Ovary (tissue), 7 donors: ENCODE measurements at regions not wholly inside any gene's neighbourhood (a gene's known extent, or its start where the extent isn't known, plus 50 kb on each side); places are given as distances from the start of the nearest gene placed in this dataset.
"Not testable (repeated sequence)": the region's sequence is repeated elsewhere in the genome, so short reads cannot be mapped to it uniquely, and the experiment has no call there.

Experiments
- DNase-seq, 5 donors: peaks; one replicate each; pipeline ENCODE4 v3.0.0-alpha.2; 2019 to 2020
- H3K27ac ChIP-seq, 2 donors: fragments of 200-600 bp; one replicate each; pipeline versions ENCODE4 v1.5.1 to v1.8.0; 2019 to 2022
- H3K27me3 ChIP-seq: fragments of 200-600 bp; one replicate; pipeline ENCODE4 v1.8.0; 2022
- H3K36me3 ChIP-seq: fragments of 200-600 bp; sonication (generic); one replicate; pipeline ENCODE4 v1.5.1; 2019
- H3K4me1 ChIP-seq: one replicate; pipeline ENCODE4 v1.8.1; 2013; ENCODE audit warnings: mild to moderate bottlenecking, moderate library complexity; ENCODE audit not compliant: insufficient read depth
- H3K4me3 ChIP-seq: fragments of 200-600 bp; sonication (generic); one replicate; pipeline ENCODE4 v1.5.1; 2017
- H3K9me3 ChIP-seq, 2 donors: fragments of 200-600 bp in 1 of 2; sonication (generic) in 1 of 2; one replicate each; pipeline versions ENCODE4 v1.5.1 to v1.8.1; 2013 to 2019; ENCODE audit warnings: mild to moderate bottlenecking in 1 of 2, moderate library complexity in 1 of 2
- EP300 ChIP-seq: sonication (generic); formaldehyde crosslinking; IDR thresholded peaks from one replicate; pipeline ENCODE4 v1.6.1; 2017; ENCODE audit warnings: antibody characterized with exemption
- POLR2A ChIP-seq: fragments of 450-650 bp; IDR thresholded peaks from one replicate; pipeline ENCODE4 v1.6.1; 2017; ENCODE audit warnings: antibody characterized with exemption, mild to moderate bottlenecking, moderate library complexity
- WGBS, 3 donors: extraction: QIAGEN DNeasy Blood & Tissue Kit in 1 of 3; methylation state at CpG; one replicate each; pipeline versions ENCODE4 v1.1.5 to v1.1.7; 2013 to 2017; 5-methylcytosine and 5-hydroxymethylcytosine counted together
- intact Hi-C, 4 donors: fragments of 100-400 bp; cut with DNase I; formaldehyde crosslinking; loops; one replicate each; pipeline versions ENCODE4 v1.11.0 to v1.15.1; 2022 to 2023
- TF ChIP-seq, protein P1 (sequence below), 3 donors: fragments of 450-650 bp in 2 of 3; fragments of 200-600 bp in 1 of 3; IDR thresholded peaks; one replicate each; pipeline versions ENCODE4 v1.5.1 to v1.8.0; 2016 to 2022; ENCODE audit warnings: antibody characterized with exemption in 3 of 3, mild to moderate bottlenecking in 1 of 3
- donor health status: DM: no; HTN: no; CAD: no; lungs with moderate emphysema.
- donor health status: DM: no; HTN: no; CAD: no.
- donor health status: Bipolar disorder and iron deficiency.
- donor health status: DM: no; HTN: no; CAD: no.
- donor health status: DM: yes; HTN: yes; CAD: no.

DNA sequence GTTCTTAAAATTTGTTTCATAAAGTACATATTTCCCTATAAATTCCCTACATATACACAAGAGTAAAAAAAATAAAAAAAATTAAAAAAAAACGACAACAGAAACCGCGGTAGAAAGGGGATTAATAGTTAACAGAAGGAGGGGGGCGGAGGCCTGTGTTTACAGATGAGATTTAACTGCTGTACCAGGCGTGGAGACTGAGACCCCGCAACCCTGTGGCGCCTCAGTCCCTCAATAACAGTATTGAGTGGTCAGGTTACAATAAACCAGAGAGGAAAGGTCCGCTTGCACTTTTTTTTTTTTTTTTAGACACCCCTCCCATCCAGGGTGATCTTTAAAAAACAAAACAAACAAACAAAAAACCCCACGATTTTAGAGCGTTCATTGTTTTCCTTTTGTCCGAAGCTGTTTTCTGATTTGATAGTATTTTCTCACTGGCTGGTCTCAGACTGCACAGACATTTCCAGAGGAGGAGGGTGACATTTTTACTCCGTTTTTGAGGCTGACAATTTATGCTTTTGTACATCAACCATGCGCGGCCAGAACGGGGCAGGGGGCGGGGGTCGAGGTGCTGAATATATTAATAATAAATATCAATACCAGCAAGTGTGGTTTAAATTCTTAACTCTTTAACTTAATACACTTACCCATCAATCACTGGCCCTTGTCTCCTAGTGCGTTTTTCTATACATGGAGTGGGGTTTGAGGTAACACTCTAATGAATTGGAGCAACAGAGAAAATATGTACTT lies 1223.9 kb downstream of the BRINP3 start:
- Histone ChIP-seq H3K4me1 (no peaks in the 10 kb centered on the region), H3K36me3 (no peaks in the 10 kb centered on the region), H3K27me3 (peaks cover 5% of the 10 kb centered on the region), H3K4me3 (no peak overlapping the region), H3K9me3 (no peaks in the 10 kb centered on the region), H3K27ac (no peak overlapping the region)
- DNase-seq, result no peak
- TF ChIP-seq, protein P1, sequence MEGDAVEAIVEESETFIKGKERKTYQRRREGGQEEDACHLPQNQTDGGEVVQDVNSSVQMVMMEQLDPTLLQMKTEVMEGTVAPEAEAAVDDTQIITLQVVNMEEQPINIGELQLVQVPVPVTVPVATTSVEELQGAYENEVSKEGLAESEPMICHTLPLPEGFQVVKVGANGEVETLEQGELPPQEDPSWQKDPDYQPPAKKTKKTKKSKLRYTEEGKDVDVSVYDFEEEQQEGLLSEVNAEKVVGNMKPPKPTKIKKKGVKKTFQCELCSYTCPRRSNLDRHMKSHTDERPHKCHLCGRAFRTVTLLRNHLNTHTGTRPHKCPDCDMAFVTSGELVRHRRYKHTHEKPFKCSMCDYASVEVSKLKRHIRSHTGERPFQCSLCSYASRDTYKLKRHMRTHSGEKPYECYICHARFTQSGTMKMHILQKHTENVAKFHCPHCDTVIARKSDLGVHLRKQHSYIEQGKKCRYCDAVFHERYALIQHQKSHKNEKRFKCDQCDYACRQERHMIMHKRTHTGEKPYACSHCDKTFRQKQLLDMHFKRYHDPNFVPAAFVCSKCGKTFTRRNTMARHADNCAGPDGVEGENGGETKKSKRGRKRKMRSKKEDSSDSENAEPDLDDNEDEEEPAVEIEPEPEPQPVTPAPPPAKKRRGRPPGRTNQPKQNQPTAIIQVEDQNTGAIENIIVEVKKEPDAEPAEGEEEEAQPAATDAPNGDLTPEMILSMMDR (IDR thresholded peaks at IDR 0.05), result no peak
- TF ChIP-seq EP300 (no peak), POLR2A (no peak)
- WGBS, 3 donors, result 77 to 84% (median 82%) methylated on average over 18 of the region's 18 CpGs
- intact Hi-C loops, result no loop called here

DNA sequence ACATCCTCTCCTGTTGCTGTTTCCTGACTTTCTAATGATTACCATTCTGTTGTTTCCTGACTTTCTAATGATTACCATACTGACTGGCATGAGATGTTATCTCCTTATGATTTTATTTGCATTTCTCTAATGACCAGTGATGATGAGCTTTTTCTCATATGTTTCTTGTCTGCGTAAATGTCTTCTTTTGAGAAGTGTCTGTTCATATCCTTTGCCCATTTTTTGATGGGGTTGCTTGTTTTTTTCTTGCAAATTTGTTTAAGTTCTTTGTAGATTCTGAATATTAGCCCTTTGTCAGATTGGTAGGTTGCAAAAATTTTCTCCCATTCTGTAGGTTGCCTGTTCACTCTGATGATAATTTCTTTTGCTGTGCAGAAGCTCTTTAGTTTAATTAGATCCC lies 1216.5 kb downstream of the BRINP3 start:
- not testable (repeated sequence) for DNase-seq
- WGBS, 3 donors, result 93 to 100% (median 97%) methylated on average over 1 of the region's 1 CpG

DNA sequence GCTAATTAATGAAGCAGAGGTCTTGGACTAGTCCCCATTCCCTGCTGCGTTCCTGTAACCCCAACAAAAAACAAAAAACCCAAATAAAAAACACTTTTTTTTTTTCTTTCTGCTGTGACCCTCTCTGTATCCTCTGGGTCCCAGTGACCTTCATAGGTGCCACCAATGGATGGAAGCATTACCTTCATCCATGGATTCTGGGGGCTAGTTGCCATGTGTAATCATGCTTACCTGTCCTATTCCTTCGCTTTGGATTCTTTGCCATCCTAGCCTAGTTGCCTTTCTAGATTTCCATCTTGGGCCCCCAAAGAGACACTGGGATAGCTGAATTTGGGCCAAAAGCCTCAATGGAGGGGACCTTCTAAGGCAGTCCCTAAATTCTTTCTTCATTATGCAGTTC lies 1208.7 kb downstream of the BRINP3 start:
- no peak overlapping the region for H3K4me3 ChIP-seq
- peaks cover 0 to 4% of the 10 kb centered on the region in 2 donors for H3K9me3 ChIP-seq
- H3K27ac ChIP-seq, result no peak overlapping the region
- no peaks in the 10 kb centered on the region for H3K27me3 ChIP-seq
- no peaks in the 10 kb centered on the region for H3K4me1 ChIP-seq
- TF ChIP-seq, protein P1 (IDR thresholded peaks at IDR 0.05), result no peak
- TF ChIP-seq POLR2A (no peak), EP300 (no peak)
- intact Hi-C loops, result no loop called here
- no peaks in the 10 kb centered on the region for H3K36me3 ChIP-seq
- DNase-seq, result no peak
- WGBS, 3 donors, result 81 to 94% (median 87%) methylated on average over 2 of the region's 2 CpGs

More for the DNA sequence above, 1216.5 kb downstream of the BRINP3 start:
- H3K9me3 ChIP-seq, H3K27me3 ChIP-seq, H3K4me1 ChIP-seq, H3K36me3 ChIP-seq, H3K27ac ChIP-seq, intact Hi-C loops, H3K4me3 ChIP-seq: not testable (repeated sequence)

DNA sequence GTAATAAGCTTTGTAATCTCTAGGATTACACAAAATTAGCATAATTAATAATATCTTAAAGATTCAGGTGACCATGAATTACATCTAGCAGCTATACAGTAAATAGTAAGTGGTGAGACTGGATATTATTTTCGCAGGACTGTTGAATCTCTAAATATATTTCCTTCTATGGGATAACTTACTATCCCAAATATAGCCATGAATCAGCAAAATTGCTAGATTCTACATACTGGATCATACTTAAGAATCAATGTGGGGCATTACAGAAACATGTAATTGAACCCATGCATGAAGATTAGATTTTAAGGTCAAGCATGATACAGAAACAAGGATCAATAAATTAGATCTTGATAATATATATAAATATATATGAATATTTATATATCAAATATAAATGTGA lies 1203.4 kb downstream of the BRINP3 start:
- H3K4me3 ChIP-seq, result no peak overlapping the region
- WGBS, 3 donors, result 93 to 98% (median 94%) methylated on average over 1 of the region's 1 CpG
- no peaks in the 10 kb centered on the region for H3K36me3 ChIP-seq
- H3K4me1 ChIP-seq, result no peaks in the 10 kb centered on the region
- no peak for DNase-seq
- H3K27me3 ChIP-seq, result no peaks in the 10 kb centered on the region
- intact Hi-C loops, result no loop called here
- H3K9me3 ChIP-seq, result no peaks in the 10 kb centered on the region
- TF ChIP-seq POLR2A (no peak), EP300 (no peak)
- TF ChIP-seq, protein P1 (IDR thresholded peaks at IDR 0.05), result no peak
- H3K27ac ChIP-seq, result no peak overlapping the region

DNA sequence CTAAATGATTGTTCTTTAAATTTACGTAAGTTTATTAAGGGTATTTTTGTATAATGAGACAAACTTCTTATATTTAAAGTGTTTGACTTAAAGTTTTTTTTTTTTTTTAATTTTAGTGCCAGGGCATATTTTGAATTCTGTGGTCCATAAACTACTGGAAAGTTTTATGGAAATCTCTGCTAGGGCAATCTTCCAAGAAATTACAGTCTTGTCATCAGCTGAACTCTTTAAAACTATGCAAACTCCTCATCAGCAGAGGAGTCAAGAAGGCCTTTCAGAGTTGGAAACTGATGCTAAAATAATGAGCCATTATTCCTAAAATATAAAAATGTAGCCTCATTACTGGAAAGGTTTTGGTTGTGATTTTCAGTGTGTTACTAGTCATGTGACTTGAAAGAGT lies 1201.9 kb downstream of the BRINP3 start:
- no peak for TF ChIP-seq POLR2A
- H3K27ac ChIP-seq, result no peak overlapping the region
- intact Hi-C loops, result no loop called here
- 78 to 90% (median 87%) methylated on average over 1 of the region's 1 CpG for WGBS, 3 donors
- no peaks in the 10 kb centered on the region for H3K4me1 ChIP-seq
- H3K27me3 ChIP-seq, result no peaks in the 10 kb centered on the region
- H3K9me3 ChIP-seq, result no peaks in the 10 kb centered on the region
- no peaks in the 10 kb centered on the region for H3K36me3 ChIP-seq
- H3K4me3 ChIP-seq, result no peak overlapping the region
- DNase-seq, result no peak
